GM18502 (cell line): ENCODE measurements at regions not wholly inside any gene's neighbourhood (a gene's known extent, or its start where the extent isn't known, plus 50 kb on each side); places are given as distances from the start of the nearest gene placed in this dataset.
"Not testable (repeated sequence)": the region's sequence is repeated elsewhere in the genome, so short reads cannot be mapped to it uniquely, and the experiment has no call there.

Source experiments
- ATAC-seq: cut with Tn5 transposase; IDR thresholded peaks from one replicate; pipeline ENCODE4 v1.9.1; 2021; ENCODE audit warnings: mild to moderate bottlenecking; ENCODE audit not compliant: unreplicated experiment, poor library complexity

DNA sequence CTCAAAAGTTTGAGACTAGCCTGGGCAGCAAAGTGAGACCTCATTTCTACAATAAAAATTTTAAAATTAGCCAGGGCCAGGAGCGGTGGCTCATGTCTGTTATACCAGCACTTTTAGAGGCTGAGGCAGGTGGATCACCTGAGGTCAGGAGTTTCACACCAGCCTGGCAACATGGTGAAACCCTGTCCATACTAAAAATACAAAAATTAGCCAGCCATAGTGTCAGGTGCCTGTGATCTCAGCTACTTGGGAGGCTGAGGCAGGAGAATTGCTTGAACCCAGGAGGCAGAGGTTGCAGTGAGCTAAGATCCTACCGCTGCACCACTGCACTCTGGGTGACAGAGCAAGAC lies 85.1 kb upstream of the MAP4 start:
- not testable (repeated sequence) for ATAC-seq

DNA sequence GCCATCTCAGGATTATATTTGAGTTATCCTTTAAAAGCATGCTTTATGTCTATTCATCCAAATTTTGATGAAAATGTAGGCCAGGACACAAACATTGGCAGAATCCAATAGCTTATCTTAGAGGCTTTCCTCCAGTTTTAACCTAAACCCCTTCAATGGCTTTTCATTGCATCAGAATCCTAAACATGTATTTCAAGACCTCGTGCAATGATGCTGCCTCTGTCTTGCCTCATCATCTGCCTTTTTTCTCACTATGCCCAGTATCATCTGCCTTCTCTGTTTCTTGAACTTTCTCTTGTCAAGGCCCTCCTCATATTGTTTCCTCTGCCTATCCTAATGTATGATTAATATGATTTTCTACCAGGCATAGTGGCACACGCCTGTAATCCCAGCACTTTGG lies 76.1 kb upstream of the MAP4 start:
- no peak for ATAC-seq

- ATAC-seq, result no peak
Observed at GRCh38 chr3:48090166-48090939, 74.1 kb upstream of the MAP4 start.

DNA sequence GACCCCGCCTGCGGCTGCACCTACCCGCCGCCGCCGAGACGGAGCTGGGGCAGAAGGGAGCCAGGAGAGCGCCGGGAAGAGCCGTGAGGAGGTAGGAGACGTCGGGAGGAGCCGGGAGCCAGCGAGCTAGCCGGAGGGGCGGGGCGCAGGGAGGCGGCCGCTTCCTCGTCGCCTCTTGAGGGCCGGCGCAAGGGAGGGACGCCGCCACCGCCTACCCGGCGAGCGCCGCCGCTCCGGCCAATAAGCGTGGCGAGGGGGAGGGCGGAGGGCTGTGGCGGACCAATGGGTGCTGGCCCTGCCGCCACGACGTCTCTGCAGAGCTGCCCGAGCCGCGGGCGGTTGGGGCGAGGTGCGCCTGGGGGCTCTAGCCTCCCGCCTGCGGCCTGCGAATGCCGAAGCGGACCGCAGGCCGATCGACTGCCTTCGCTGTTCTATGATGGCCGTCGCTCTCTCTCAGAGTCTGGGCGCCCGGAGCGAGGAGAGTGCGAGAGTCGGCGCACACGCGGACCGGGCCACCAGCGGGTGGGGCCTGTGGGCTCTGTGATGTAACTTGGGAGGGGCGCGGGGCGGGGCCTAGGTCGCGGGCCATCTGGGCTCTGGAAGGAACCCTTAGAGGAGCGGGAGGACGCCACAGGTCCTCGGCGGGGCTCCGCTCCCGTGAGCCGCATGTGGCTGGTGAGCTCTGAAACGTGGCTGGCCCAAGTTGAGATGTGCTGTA lies 72.7 kb upstream of the MAP4 start:
- ATAC-seq, result peak; percentile 93

DNA sequence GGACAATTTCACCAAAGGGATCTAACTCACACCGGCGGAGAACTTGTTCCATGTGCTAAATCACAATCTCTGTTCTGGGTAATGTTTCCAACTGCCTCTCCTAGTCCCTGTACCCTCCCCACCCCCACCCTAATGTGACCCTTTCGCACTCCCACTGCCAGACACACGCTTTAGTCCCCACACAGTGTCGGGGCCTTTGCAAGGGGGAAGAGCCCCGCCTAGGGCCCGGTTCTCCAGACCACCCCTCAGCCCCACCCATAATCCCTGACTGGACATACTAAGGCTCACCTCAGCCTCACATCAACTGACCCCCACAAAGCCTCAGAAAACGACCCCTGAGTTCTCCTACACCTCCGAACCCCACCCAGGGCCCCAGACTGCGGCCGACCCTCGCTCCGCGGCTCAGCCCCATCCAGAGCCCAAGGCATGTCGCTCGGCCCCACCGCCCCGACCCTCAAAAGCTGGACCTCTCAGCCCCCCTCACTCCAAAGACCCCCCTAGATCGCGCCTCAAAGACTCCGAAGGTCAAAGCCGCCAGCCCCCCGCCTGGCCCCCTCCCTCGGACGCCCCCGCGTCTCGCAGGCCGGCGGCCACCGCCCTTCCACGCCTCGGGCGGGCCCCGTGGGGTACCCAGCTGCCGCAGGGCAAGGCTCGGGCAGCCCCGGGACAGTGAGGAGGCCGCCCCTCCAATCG lies 72.0 kb upstream of the MAP4 start:
- peak; percentile 29 for ATAC-seq

- no peak for ATAC-seq
Observed at GRCh38 chr3:48086705-48087104, 70.5 kb upstream of the MAP4 start.

GRCh38 chr3:48084929-48085328 lies 68.7 kb upstream of the MAP4 start:
- ATAC-seq, result no peak

DNA sequence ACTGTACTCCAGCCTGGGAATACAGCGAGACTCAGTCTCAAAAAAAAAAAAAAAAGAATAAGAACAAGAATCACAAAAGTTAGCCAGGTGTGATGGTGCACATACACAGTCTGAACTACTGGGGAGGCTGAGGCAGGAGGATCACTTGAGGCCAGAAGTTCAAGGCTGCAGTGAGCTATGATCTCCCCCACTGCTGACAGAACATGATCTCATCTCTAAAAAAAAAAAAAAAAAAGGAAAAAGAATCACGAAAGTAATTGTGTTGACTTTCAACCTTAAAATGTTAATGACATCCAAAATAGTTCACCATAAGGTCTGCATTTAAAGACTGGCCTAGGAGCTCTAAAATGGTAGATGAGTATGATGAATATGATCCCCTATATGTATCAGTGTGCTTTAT lies 68.0 kb upstream of the MAP4 start:
- ATAC-seq, result no peak

GRCh38 chr3:48082580-48083184 lies 66.5 kb upstream of the MAP4 start:
- ATAC-seq, result no peak

- no peak for ATAC-seq
Observed at GRCh38 chr3:48077815-48078214, 61.6 kb upstream of the MAP4 start.

GRCh38 chr3:48070030-48070429 lies 53.8 kb upstream of the MAP4 start:
- no peak for ATAC-seq

DNA sequence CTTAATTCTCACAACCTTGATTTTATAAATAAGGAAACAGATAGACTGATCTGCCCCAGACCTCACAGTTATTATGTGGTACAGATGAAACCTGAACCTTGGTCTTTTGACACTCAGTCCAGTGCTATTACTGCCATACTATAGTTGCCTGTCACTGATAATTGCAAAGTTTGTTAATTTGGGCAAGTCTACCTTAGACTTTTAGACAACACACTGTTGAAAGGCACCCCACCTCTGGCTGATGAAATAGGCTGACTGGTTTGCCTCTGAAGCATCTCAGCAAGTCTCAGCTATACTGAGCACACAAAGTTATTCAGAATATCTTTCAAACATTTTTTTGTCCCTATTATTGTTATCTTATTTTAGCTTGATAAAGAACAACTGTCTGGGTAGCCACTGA lies 53.1 kb upstream of the MAP4 start:
- ATAC-seq, result no peak

- ATAC-seq, result no peak
Observed at GRCh38 chr3:48068886-48069285, 52.7 kb upstream of the MAP4 start.

DNA sequence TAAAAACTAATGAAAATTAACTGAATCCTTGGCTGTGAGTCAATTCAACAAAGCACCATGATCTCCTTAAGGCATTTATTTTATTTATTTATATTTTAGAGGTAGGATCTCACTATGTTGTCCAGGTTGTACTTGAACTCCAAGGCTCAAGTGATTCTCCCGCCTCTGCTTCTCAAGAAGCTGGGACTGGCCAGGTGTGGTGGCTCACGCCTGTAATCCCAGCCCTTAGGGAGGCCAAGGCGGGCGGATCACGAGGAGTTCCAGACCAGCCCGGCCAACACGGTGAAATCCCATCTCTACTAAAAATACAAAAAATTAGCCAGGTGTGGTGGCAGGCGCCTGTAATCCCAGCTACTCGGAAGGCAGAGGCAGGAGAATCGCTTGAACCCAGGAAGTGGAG lies 52.1 kb upstream of the MAP4 start:
- ATAC-seq, result not testable (repeated sequence)

- ATAC-seq, result no peak
Observed at GRCh38 chr3:48067271-48067670, 51.1 kb upstream of the MAP4 start.
